K562 (cell line): ENCODE measurements at regions not wholly inside any gene's neighbourhood (a gene's known extent, or its start where the extent isn't known, plus 50 kb on each side); places are given as distances from the start of the nearest gene placed in this dataset.

Experiments used
- ZNF780A ChIP-seq: fragments of 250-450 bp; sonication (Bioruptor Pico); IDR thresholded peaks from 2 replicates; pipeline ENCODE4 v1.5.0; 2021; ENCODE audit warnings: mild to moderate bottlenecking
- TF ChIP-seq, protein P1 (sequence below): fragments of 250-450 bp; sonication (Bioruptor Pico); IDR thresholded peaks from 2 replicates; pipeline ENCODE4 v1.4.0; 2020; ENCODE audit warnings: mild to moderate bottlenecking, moderate library complexity

DNA sequence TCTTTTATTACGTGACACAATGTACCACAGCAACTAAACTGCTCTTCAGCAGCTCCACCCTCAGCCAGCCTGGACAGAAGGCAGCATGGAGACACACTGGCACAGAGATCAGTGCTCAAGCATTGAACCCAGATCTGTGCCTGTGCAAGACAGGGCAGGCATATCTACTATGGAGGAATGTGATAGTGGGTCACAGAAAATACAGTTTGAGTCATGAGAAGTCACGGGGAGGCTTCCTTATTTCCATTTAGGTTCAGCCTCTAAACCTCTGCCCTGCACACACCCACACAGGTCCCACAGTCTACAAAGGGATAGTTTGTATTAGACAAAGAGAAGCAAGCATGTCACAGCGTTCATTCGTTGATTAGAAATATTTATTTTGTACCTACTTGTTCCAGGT lies 187.4 kb upstream of the AGR3 start:
- TF ChIP-seq, protein P1, sequence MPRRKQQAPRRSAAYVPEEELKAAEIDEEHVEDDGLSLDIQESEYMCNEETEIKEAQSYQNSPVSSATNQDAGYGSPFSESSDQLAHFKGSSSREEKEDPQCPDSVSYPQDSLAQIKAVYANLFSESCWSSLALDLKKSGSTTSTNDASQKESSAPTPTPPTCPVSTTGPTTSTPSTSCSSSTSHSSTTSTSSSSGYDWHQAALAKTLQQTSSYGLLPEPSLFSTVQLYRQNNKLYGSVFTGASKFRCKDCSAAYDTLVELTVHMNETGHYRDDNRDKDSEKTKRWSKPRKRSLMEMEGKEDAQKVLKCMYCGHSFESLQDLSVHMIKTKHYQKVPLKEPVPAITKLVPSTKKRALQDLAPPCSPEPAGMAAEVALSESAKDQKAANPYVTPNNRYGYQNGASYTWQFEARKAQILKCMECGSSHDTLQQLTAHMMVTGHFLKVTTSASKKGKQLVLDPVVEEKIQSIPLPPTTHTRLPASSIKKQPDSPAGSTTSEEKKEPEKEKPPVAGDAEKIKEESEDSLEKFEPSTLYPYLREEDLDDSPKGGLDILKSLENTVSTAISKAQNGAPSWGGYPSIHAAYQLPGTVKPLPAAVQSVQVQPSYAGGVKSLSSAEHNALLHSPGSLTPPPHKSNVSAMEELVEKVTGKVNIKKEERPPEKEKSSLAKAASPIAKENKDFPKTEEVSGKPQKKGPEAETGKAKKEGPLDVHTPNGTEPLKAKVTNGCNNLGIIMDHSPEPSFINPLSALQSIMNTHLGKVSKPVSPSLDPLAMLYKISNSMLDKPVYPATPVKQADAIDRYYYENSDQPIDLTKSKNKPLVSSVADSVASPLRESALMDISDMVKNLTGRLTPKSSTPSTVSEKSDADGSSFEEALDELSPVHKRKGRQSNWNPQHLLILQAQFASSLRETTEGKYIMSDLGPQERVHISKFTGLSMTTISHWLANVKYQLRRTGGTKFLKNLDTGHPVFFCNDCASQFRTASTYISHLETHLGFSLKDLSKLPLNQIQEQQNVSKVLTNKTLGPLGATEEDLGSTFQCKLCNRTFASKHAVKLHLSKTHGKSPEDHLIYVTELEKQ (CRISPR knock-in tag), result no peak
- no peak for TF ChIP-seq ZNF780A (CRISPR knock-in tag)
